ENCODE measurements at regions not wholly inside any gene's neighbourhood (a gene's known extent, or its start where the extent isn't known, plus 50 kb on each side); places are given as distances from the start of the nearest gene placed in this dataset.
"Not testable (repeated sequence)": the region's sequence is repeated elsewhere in the genome, so short reads cannot be mapped to it uniquely, and the experiment has no call there.

- Histone ChIP-seq H3K9me3 (no peaks in the 10 kb centered on the region), H3K27me3 (no peaks in the 10 kb centered on the region), H3K27ac (no peak overlapping the region), H3K4me3 (no peak overlapping the region), H3K36me3 (no peaks in the 10 kb centered on the region), H3K4me1 (no peaks in the 10 kb centered on the region)
- intact Hi-C loops (cut with DNase I): no loop called here
- DNase-seq: no peak
- ATAC-seq: no peak
- TF ChIP-seq CTCF (IDR thresholded peaks at IDR 0.05): no peak
Measured at GRCh38 chr14:28966416-28967233, 200.0 kb downstream of the FOXG1 start.

- H3K27ac ChIP-seq: no peak overlapping the region
- H3K36me3 ChIP-seq: no peaks in the 10 kb centered on the region
- no peak for TF ChIP-seq CTCF (IDR thresholded peaks at IDR 0.05)
- DNase-seq (no peak), ATAC-seq (no peak)
- no peaks in the 10 kb centered on the region for H3K27me3 ChIP-seq
- intact Hi-C loops (cut with DNase I): no loop called here
- no peaks in the 10 kb centered on the region for H3K4me1 ChIP-seq
- H3K9me3 ChIP-seq: no peaks in the 10 kb centered on the region
- no peak overlapping the region for H3K4me3 ChIP-seq
Measured at GRCh38 chr14:28975084-28975483, 208.5 kb downstream of the FOXG1 start.

- no peak for TF ChIP-seq CTCF (IDR thresholded peaks at IDR 0.05)
- DNase-seq (no peak), ATAC-seq (no peak)
- H3K27ac ChIP-seq: no peak overlapping the region
- H3K9me3 ChIP-seq: no peaks in the 10 kb centered on the region
- intact Hi-C loops (cut with DNase I): no loop called here
- H3K4me1 ChIP-seq: no peaks in the 10 kb centered on the region
- H3K4me3 ChIP-seq: no peak overlapping the region
- H3K36me3 ChIP-seq: no peaks in the 10 kb centered on the region
- no peaks in the 10 kb centered on the region for H3K27me3 ChIP-seq
Measured at GRCh38 chr14:28982228-28982627, 215.6 kb downstream of the FOXG1 start.

GRCh38 chr14:28983279-28983678 lies 216.7 kb downstream of the FOXG1 start:
- Histone ChIP-seq H3K27ac (no peak overlapping the region), H3K4me1 (no peaks in the 10 kb centered on the region), H3K9me3 (no peaks in the 10 kb centered on the region), H3K4me3 (no peak overlapping the region), H3K36me3 (no peaks in the 10 kb centered on the region), H3K27me3 (no peaks in the 10 kb centered on the region)
- no peak for DNase-seq
- no peak for ATAC-seq
- no peak for TF ChIP-seq CTCF (IDR thresholded peaks at IDR 0.05)
- intact Hi-C loops (cut with DNase I): no loop called here

- no peak overlapping the region for H3K4me3 ChIP-seq
- H3K27me3 ChIP-seq: no peaks in the 10 kb centered on the region
- TF ChIP-seq CTCF (IDR thresholded peaks at IDR 0.05): no peak
- ATAC-seq (no peak), DNase-seq (no peak)
- H3K9me3 ChIP-seq: no peaks in the 10 kb centered on the region
- H3K36me3 ChIP-seq: no peaks in the 10 kb centered on the region
- intact Hi-C loops (cut with DNase I): no loop called here
- H3K4me1 ChIP-seq: no peaks in the 10 kb centered on the region
- H3K27ac ChIP-seq: no peak overlapping the region
Measured at GRCh38 chr14:28987516-28987915, 220.9 kb downstream of the FOXG1 start.

GRCh38 chr14:28997196-28997595 lies 230.6 kb downstream of the FOXG1 start:
- H3K36me3 ChIP-seq; H3K4me1 ChIP-seq; H3K27me3 ChIP-seq; H3K4me3 ChIP-seq; ATAC-seq; H3K27ac ChIP-seq; intact Hi-C loops (cut with DNase I); DNase-seq; H3K9me3 ChIP-seq: not testable (repeated sequence)

Data from upper lobe of right lung (tissue), 1 donor.